Breast epithelium (tissue), 4 donors: ENCODE measurements at regions not wholly inside any gene's neighbourhood (a gene's known extent, or its start where the extent isn't known, plus 50 kb on each side); places are given as distances from the start of the nearest gene placed in this dataset.

Experiments
- DNase-seq, 2 donors: peaks; one replicate each; pipeline ENCODE4 v3.0.0-alpha.2; 2019; ENCODE audit warnings: low spot score in 2 of 2
- H3K27ac ChIP-seq, 2 donors: fragments of 200-600 bp; sonication (generic) in 1 of 2; one replicate each; pipeline ENCODE4 v1.5.1; 2016 to 2019; ENCODE audit warnings: mild to moderate bottlenecking in 1 of 2
- H3K27me3 ChIP-seq, 2 donors: fragments of 200-600 bp; sonication (generic) in 1 of 2; one replicate each; pipeline versions ENCODE4 v1.5.1 to v1.6.0; 2017 to 2019; ENCODE audit warnings: control low read depth in 1 of 2, mild to moderate bottlenecking in 1 of 2
- H3K36me3 ChIP-seq: fragments of 200-600 bp; one replicate; pipeline ENCODE4 v1.5.1; 2019
- H3K4me1 ChIP-seq, 2 donors: fragments of 200-600 bp; sonication (generic); one replicate each; pipeline ENCODE4 v1.5.1; 2016 to 2019; ENCODE audit warnings: control low read depth in 1 of 2
- H3K4me3 ChIP-seq, 3 donors: fragments of 200-600 bp; sonication (generic); 1 replicate in 2 of 3; 2 replicates in 1 of 3; pipeline ENCODE4 v1.5.1; 2016 to 2019; ENCODE audit warnings: mild to moderate bottlenecking in 3 of 3, moderate library complexity in 2 of 3
- H3K9me3 ChIP-seq, 2 donors: fragments of 200-600 bp; sonication (generic) in 1 of 2; one replicate each; pipeline ENCODE4 v1.5.1; 2016 to 2019; ENCODE audit warnings: control low read depth in 1 of 2
- POLR2A ChIP-seq: fragments of 450-650 bp; IDR thresholded peaks from one replicate; pipeline ENCODE4 v1.6.1; 2016; ENCODE audit warnings: antibody characterized with exemption, mild to moderate bottlenecking, moderate library complexity
- POLR2AphosphoS5 ChIP-seq, 3 donors: sonication (generic); formaldehyde crosslinking; IDR thresholded peaks; one replicate each; pipeline ENCODE4 v1.6.1; 2017; ENCODE audit warnings: antibody characterized with exemption in 3 of 3
- intact Hi-C: fragments of 100-400 bp; cut with DNase I; formaldehyde crosslinking; loops from one replicate; pipeline ENCODE4 v1.15.1; 2023; ENCODE audit warnings: low total_unique reads
- TF ChIP-seq, protein P1 (sequence below), 3 donors: fragments of 450-650 bp; IDR thresholded peaks; one replicate each; pipeline ENCODE4 v1.5.1; 2016 to 2017; ENCODE audit warnings: antibody characterized with exemption in 3 of 3, mild to moderate bottlenecking in 3 of 3, moderate library complexity in 3 of 3

DNA sequence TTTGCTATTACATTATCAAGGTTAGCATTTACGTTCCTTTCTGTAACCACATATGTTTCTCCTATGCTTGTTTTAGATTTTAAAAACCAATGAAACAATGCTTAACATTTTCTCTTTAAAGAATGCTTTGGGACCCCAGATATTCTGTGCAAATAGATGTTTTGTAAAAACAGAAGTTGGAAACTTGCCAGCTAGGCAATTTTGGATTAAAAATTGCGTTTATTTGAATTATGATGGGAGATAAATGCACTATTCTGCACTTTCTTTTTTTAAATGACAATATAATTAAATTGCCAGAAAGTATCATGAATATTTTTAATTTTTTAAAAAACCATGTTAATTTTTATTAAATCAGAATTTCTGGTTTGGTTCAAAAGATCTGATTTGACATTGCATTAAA lies 81.6 kb downstream of the MACIR start:
- TF ChIP-seq, protein P1, sequence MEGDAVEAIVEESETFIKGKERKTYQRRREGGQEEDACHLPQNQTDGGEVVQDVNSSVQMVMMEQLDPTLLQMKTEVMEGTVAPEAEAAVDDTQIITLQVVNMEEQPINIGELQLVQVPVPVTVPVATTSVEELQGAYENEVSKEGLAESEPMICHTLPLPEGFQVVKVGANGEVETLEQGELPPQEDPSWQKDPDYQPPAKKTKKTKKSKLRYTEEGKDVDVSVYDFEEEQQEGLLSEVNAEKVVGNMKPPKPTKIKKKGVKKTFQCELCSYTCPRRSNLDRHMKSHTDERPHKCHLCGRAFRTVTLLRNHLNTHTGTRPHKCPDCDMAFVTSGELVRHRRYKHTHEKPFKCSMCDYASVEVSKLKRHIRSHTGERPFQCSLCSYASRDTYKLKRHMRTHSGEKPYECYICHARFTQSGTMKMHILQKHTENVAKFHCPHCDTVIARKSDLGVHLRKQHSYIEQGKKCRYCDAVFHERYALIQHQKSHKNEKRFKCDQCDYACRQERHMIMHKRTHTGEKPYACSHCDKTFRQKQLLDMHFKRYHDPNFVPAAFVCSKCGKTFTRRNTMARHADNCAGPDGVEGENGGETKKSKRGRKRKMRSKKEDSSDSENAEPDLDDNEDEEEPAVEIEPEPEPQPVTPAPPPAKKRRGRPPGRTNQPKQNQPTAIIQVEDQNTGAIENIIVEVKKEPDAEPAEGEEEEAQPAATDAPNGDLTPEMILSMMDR (IDR thresholded peaks at IDR 0.05), result no peak
- TF ChIP-seq POLR2AphosphoS5 (IDR thresholded peaks at IDR 0.05) (no peak), POLR2A (no peak)
- Histone ChIP-seq H3K9me3 (no peaks in the 10 kb centered on the region), H3K36me3 (no peaks in the 10 kb centered on the region), H3K4me1 (no peaks in the 10 kb centered on the region), H3K27ac (no peak overlapping the region), H3K27me3 (no peaks in the 10 kb centered on the region), H3K4me3 (no peak overlapping the region)
- intact Hi-C loops, result no loop called here
- no peak for DNase-seq

DNA sequence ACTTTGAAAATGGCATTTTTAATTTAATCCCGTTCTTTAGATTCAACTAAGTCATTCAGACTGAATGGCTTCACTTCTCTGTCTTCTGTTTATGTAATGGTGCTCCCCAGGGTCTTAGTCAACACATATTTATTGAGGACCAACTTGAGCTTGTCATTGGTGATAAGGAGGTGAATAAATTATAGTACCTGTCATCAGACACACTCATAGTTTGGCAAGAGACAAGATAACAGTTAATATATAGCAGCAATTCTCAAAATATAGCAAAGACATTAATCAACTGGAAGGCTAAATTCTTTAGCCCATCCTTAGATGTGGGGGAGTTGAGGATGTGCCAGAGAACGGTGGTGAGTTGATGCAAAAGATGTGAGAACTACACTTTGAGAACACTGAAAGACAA lies 78.4 kb downstream of the MACIR start:
- H3K4me1 ChIP-seq, result no peaks in the 10 kb centered on the region
- H3K27ac ChIP-seq, result no peak overlapping the region
- no peaks in the 10 kb centered on the region for H3K9me3 ChIP-seq
- TF ChIP-seq, protein P1 (IDR thresholded peaks at IDR 0.05), result no peak
- TF ChIP-seq POLR2A, result no peak
- no peak for TF ChIP-seq POLR2AphosphoS5 (IDR thresholded peaks at IDR 0.05)
- H3K27me3 ChIP-seq, result no peaks in the 10 kb centered on the region
- H3K4me3 ChIP-seq, result no peak overlapping the region
- DNase-seq, result no peak
- intact Hi-C loops, result no loop called here
- H3K36me3 ChIP-seq, result no peaks in the 10 kb centered on the region

DNA sequence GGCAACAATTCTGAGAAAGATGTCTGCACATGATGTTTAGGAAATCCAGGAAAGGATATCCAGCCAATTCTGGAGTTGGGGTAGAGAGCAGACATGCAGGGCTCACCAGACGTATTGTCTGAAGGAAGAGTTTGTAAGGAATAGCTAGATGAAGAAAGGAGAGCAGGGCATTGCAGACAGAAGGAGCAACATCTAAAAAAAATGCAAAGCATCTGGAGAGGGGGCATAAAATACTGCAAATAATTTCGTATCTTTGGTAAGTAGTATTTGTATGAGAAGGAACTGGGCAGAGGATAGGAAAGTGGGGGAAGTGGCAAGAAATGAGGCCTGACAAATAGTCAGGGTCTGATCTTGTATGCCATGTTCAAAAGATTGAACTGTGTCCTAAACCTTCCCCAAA lies 74.8 kb downstream of the MACIR start:
- H3K4me3 ChIP-seq, result no peak overlapping the region
- H3K27ac ChIP-seq, result no peak overlapping the region
- no peaks in the 10 kb centered on the region for H3K36me3 ChIP-seq
- intact Hi-C loops, result no loop called here
- no peaks in the 10 kb centered on the region for H3K9me3 ChIP-seq
- H3K27me3 ChIP-seq, result no peaks in the 10 kb centered on the region
- H3K4me1 ChIP-seq, result no peaks in the 10 kb centered on the region
- no peak for DNase-seq
- TF ChIP-seq POLR2A (no peak), POLR2AphosphoS5 (IDR thresholded peaks at IDR 0.05) (no peak)
- TF ChIP-seq, protein P1 (IDR thresholded peaks at IDR 0.05), result no peak

DNA sequence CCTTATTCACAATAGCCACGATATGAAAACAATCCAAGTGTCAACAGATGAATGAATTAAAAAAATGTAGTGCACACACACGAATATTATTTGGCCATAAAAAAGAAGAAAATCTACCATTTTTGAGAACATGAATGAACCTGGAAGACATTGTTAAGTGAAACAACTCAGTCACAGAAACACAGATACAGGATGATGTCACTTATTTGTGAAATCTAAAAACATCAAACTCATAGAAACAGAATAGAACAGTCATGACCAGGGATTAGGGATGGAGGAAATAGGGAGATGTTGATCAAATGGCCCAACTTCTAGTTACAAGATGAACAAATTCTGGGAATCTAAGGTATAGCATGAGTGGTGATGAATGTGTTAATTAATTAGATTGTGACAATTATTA lies 72.3 kb downstream of the MACIR start:
- Histone ChIP-seq H3K9me3 (no peaks in the 10 kb centered on the region), H3K27ac (no peak overlapping the region), H3K4me3 (no peak overlapping the region), H3K27me3 (no peaks in the 10 kb centered on the region), H3K36me3 (no peaks in the 10 kb centered on the region), H3K4me1 (no peaks in the 10 kb centered on the region)
- DNase-seq, result no peak
- intact Hi-C loops, result no loop called here
- TF ChIP-seq POLR2A (no peak), POLR2AphosphoS5 (IDR thresholded peaks at IDR 0.05) (no peak)
- TF ChIP-seq, protein P1 (IDR thresholded peaks at IDR 0.05), result no peak
